Lower leg skin (tissue), 4 donors: ENCODE measurements at regions not wholly inside any gene's neighbourhood (a gene's known extent, or its start where the extent isn't known, plus 50 kb on each side); places are given as distances from the start of the nearest gene placed in this dataset.

Source experiments
- DNase-seq, 2 donors: peaks; one replicate each; pipeline ENCODE4 v3.0.0-alpha.2; 2019; ENCODE audit warnings: low spot score in 2 of 2
- H3K4me3 ChIP-seq: fragments of 200-600 bp; sonication (generic); 2 replicates; pipeline ENCODE4 v1.5.1; 2017; ENCODE audit warnings: mild to moderate bottlenecking, low read depth; ENCODE audit not compliant: poor library complexity, severe bottlenecking
- POLR2A ChIP-seq, 2 donors: fragments of 450-650 bp; IDR thresholded peaks; one replicate each; pipeline ENCODE4 v1.6.1; 2016 to 2017; ENCODE audit warnings: antibody characterized with exemption in 2 of 2, mild to moderate bottlenecking in 1 of 2, moderate library complexity in 1 of 2
- WGBS, 2 donors: methylation state at CpG; one replicate each; pipeline ENCODE4 v1.1.5; 2018; 5-methylcytosine and 5-hydroxymethylcytosine counted together
- intact Hi-C: fragments of 100-400 bp; cut with DNase I; formaldehyde crosslinking; loops from one replicate; pipeline ENCODE4 v1.15.0; 2023; ENCODE audit warnings: low total_unique reads
- TF ChIP-seq, protein P1 (sequence below), 3 donors: fragments of 450-650 bp; IDR thresholded peaks; one replicate each; pipeline ENCODE4 v1.5.1; 2016; ENCODE audit warnings: antibody characterized with exemption in 3 of 3, mild to moderate bottlenecking in 3 of 3, moderate library complexity in 2 of 3

DNA sequence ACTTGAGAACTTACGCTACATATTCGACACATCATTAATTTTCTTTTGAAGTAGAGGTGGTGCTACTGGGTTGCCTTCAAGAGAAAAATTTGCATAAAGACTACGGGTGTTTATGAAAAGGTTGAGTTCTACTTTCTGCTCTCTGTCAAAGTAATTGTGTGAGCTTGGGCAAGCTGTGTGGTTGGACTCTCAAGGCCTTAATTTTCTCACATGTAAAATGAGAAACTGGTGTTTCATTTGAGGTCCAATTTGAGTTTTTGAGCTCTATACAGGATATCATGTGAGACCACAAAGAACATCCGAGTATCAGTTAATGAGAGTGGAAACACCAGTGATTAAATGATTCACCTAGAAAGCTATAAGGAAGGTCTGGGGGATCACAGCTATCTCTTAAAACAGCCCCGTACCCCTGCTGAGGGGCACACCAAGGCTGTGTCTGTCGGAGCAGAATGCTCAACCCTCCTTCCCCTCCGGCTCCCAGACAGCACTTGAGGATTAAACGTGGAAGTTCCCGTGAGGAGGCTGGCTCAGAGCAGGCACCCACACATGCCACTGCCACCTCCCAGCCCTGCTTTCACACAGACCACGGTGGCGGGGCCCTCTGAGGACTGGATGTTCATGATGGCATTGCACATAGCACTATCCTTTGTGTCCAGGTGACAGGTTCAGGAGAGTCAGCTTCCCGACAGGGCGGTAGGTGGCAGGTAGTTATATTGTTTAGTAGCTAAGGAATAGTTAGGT lies 191.8 kb downstream of the RNF144A start:
- intact Hi-C loops: no loop called here
- WGBS, 2 donors: 87 to 89% methylated on average over 13 of the region's 13 CpGs
- no peak for DNase-seq
- no peak overlapping the region for H3K4me3 ChIP-seq
- TF ChIP-seq POLR2A (IDR thresholded peaks at IDR 0.05): no peak
- TF ChIP-seq, protein P1, sequence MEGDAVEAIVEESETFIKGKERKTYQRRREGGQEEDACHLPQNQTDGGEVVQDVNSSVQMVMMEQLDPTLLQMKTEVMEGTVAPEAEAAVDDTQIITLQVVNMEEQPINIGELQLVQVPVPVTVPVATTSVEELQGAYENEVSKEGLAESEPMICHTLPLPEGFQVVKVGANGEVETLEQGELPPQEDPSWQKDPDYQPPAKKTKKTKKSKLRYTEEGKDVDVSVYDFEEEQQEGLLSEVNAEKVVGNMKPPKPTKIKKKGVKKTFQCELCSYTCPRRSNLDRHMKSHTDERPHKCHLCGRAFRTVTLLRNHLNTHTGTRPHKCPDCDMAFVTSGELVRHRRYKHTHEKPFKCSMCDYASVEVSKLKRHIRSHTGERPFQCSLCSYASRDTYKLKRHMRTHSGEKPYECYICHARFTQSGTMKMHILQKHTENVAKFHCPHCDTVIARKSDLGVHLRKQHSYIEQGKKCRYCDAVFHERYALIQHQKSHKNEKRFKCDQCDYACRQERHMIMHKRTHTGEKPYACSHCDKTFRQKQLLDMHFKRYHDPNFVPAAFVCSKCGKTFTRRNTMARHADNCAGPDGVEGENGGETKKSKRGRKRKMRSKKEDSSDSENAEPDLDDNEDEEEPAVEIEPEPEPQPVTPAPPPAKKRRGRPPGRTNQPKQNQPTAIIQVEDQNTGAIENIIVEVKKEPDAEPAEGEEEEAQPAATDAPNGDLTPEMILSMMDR (IDR thresholded peaks at IDR 0.05): no peak

DNA sequence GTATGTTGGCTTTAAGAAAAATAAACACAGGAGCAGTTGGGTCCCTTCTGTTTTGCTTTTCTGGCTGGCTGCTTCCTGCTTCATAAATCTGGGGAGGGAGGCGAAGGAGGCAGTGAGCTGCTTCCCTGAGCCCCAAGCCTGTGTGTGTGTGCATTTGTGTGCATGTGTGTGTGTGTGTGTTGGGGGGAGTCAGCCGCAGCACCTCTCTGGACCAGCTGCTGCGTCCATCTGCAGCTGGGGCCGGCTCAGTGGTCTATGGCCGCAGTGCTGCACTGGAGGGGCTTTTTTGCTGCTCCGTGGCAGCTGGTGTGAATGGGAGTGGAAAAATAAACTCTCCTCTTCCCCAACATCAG lies 192.3 kb downstream of the RNF144A start:
- 87 to 96% methylated on average over 6 of the region's 6 CpGs for whole genome bisulfite sequencing, 2 donors
- no peak overlapping the region for H3K4me3 ChIP-seq
- intact Hi-C loops: no loop called here
- DNase-seq: no peak
- TF ChIP-seq POLR2A (IDR thresholded peaks at IDR 0.05): no peak
- TF ChIP-seq, protein P1 (IDR thresholded peaks at IDR 0.05): no peak

DNA sequence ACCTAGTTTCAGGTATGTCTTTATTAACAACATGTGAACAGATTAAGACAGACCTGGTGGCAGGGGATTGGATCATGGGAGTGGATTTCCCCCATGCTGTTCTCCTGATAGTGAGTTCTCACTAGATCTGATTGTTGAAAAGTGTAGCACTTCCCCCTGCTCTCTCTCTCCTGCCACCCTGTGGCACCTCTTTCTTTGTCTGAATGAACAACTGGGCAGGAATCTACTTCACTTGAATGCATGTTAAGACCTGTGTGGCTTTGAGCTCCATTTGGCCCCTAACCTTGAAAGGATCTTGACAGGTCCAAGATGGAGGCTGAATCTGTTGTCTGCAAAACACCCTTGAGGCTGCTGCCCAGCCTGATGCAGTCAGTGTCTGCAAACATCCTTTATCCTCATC lies 194.4 kb downstream of the RNF144A start:
- H3K4me3 ChIP-seq: no peak overlapping the region
- DNase-seq: no peak
- no peak for TF ChIP-seq POLR2A (IDR thresholded peaks at IDR 0.05)
- intact Hi-C loops: no loop called here

DNA sequence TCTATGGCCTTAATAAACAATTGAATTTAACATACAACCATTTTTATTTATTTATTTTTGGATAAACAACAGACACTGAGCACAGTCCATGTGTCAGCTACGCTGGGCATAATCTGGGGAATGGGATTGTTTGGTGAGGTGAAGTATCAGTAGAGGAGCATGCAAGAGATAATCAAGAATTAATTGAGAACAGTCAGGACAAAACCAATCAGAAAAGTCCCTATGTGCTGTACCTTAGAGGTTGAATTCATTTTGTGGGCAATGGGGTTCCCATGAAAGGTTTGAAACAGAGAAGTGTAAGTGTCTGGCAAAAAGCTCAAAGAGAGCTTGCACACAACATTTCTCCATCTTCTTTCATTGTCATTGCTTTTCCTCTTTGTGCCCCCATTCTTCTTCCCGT lies 198.2 kb downstream of the RNF144A start:
- intact Hi-C loops: no loop called here
- TF ChIP-seq POLR2A (IDR thresholded peaks at IDR 0.05): no peak
- TF ChIP-seq, protein P1 (IDR thresholded peaks at IDR 0.05): no peak
- no peak for DNase-seq
- no peak overlapping the region for H3K4me3 ChIP-seq
- WGBS, 2 donors: 50 to 87% methylated on average over 2 of the region's 2 CpGs

DNA sequence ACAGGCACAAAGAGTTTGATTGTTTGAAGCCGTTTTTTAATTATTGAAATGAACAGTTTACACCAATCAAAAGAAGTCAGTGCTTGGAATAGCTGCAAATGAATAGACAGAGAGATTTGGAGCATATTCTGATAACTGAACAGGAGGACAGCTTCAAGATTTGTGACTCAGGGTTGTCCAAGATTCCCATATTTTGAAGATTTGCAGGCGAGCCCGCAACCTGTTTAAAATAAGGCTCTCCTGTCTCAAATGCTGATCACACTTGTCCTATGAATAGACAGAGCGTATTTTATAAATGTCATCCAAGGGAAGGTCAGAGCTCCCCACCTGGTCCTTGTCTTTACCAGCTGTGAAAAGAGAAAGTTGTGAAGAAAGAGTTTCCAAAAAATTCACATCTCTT lies 198.7 kb downstream of the RNF144A start:
- no peak overlapping the region for H3K4me3 ChIP-seq
- WGBS, 2 donors: 90% methylated on average over 4 of the region's 4 CpGs
- no peak for DNase-seq
- TF ChIP-seq POLR2A (IDR thresholded peaks at IDR 0.05): no peak
- TF ChIP-seq, protein P1 (IDR thresholded peaks at IDR 0.05): no peak
- intact Hi-C loops: no loop called here

DNA sequence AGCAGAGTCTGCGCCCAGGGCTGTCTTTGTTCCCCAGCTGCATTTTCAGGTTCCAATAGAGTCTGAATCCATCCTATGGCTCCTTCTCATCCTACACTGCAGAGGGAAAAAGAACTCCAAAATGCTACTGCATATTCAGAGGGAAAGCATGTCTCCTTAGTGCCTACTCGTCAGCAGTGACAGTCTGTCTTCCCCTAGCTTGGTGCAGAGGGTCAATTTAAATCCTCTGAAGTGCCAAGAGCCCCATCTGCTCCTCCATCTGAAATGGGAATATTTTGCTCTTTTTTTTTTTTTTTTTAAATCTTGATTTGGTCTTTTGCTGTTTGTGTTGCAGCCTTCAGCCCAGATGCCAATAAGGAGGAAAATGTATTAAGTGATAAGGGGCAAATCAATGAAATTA lies 199.3 kb downstream of the RNF144A start:
- TF ChIP-seq, protein P1 (IDR thresholded peaks at IDR 0.05): no peak
- TF ChIP-seq POLR2A (IDR thresholded peaks at IDR 0.05): no peak
- DNase-seq: no peak
- WGBS, 2 donors: 88 to 94% methylated on average over 2 of the region's 2 CpGs
- no peak overlapping the region for H3K4me3 ChIP-seq
- intact Hi-C loops: no loop called here
